Stimulated activated CD4-positive, alpha-beta T cell treated with anti-CD3 and anti-CD28 coated beads, Interleukin-1b, Interleukin-23, amount 100 ng/mL, for 48 hours (primary cell): ENCODE measurements at regions not wholly inside any gene's neighbourhood (a gene's known extent, or its start where the extent isn't known, plus 50 kb on each side); places are given as distances from the start of the nearest gene placed in this dataset.
A peak's percentile ranks its signal among the peaks of the same experiment; 100 is the strongest.
"Not testable (repeated sequence)": the region's sequence is repeated elsewhere in the genome, so short reads cannot be mapped to it uniquely, and the experiment has no call there.

Experiments used
- DNase-seq: peaks from one replicate; pipeline ENCODE4 v3.0.0-alpha.2; 2020

DNA sequence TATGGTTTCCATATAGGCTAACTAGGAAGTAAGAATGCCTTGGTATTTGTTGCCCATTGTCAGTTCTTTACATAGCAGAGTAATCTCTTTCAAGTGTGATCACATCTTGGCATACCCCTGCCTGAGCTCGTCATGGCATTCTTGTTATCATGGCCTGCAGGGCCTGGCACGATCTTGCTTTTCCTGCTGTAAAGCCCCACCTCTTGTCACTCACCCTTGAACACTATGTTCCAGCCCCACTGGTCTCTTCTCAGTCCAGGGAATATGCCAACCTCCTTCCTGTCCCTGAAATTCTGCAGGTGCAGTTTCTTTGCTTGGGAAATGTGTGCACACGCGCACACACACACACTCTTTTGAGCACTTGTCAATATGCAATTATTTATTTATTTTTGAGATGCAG, 250.2 kb upstream of the DMRT1 start:
- DNase-seq: no peak

DNA sequence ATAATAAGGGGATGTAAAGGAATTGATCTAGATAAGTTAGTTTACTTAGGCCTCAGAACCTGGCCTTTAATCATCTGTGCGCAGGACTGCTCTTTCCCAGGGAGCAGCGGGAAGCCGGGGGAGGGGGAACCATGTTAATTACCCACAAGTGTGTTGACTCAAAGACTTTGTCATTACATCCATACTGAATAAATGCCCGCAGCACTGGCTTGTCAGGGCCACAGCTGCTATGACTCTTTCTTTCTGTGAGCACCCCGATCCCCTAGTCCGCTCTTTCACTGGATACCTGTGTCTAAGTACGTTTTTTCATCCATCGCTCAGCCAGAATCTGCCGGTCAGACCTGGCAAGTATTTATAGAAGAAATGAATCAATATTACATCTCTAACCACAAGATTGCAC, 249.3 kb upstream of the DMRT1 start:
- DNase-seq: no peak

- no peak for DNase-seq
These were observed 248.8 kb upstream of the DMRT1 start for GRCh38 chr9:592733-593132.

DNA sequence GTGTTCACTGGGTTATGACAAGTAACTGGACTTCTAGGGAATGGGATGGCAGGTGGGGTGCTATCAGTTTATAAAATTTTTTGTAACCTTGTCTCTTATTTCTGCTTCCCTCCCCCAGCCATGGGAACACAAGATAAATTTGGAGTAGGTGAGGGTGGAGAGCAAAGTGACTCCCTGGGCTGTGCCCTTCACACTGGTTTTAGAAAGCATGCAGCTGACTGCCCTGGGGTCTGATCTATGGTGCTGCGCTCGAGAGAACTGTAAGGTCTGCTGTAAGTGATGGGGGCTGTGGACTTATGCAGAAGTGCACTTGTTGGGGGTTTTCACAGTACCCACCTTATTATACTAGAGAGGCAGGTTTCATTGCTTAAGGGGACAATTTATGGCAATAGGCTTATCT, 247.7 kb upstream of the DMRT1 start:
- no peak for DNase-seq

- no peak for DNase-seq
These were observed 244.8 kb upstream of the DMRT1 start for GRCh38 chr9:596703-597102.

DNA sequence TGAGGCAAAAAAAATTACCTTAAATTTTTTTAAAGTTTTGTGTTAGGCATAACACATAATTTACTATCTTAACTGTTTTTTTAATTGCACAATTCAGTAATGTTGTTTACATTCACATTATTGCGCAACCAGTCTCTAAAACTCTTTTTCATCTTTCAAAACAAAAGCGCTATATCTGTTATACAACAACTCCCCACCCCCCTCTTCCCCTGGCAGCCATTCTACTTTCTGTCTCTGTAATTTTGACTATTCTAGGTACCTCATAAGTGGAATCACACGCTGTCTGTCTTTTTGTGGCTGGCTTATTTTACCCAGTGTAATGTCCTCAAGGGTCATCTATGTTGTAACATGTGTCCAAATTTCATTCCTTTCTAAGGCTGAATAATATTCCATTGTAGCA, 241.5 kb upstream of the DMRT1 start:
- no peak for DNase-seq

- no peak for DNase-seq
These were observed 238.8 kb upstream of the DMRT1 start for GRCh38 chr9:602716-603115.

DNA sequence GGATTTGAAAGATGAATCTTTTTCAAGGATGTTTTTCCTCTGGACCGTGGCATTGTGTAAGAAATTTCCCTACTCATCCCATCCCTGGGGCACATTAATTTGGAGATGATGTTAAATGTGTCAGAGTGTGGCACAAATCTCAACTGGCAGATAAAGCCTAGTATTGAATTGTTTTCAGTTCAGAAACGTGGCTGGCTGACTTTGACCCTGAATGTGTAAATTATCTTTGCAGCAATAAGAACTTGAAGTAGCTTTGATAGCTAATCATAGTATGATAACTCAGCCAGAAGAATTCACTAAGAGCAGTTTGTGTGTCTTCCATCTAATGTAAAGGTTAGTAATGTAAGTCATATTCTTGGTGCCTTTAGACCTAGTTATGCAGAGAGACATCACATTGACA, 238.4 kb upstream of the DMRT1 start:
- DNase-seq: no peak

DNA sequence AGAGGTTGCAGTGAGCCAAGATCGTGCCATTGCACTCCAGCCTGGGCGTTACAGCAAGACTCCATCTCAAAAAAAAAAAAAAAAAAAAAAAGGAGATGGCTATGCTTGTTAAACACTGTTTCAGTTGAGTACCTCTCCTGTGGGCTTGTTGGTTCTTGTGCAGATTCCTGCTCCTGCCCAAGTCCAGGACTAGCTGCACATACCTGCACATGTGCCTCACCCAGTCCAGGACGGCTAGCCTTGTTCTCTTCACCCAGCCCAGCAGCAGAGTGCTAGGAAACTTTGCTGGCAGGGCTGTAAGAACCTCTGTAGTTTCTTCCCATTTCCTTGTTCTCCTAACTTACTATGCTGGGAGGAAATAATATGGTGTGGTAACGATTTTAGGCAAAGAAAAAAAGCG, 234.1 kb upstream of the DMRT1 start:
- no peak for DNase-seq

DNA sequence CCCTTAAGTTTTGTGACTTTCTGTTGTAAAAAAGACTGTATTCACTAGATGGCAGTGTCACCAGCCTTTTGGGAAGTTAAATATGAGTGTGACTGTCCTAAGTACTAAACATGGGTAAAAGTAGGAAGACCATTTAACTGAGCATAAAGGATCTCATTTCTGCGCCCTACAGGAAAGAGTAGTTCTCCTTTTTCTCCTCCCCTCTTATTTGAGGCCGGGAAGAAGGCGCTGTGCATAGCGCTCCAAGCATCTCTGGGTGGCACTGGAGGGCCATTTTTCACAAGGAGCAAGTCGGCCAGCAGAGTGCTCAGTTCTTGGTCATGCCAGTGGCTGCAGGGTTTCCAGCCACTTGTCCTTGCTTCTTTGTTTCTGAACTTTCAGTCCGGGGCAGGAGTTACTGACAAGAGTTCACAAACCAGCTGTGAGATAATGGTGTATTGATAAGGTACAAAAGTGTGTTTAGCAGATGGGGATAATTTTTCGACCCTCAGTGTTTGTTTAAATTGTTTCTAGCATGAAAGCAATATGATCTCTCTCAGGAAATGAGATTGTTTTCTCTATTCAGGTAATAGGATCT, 227.6 kb upstream of the DMRT1 start:
- DNase-seq: peak; percentile 19

DNA sequence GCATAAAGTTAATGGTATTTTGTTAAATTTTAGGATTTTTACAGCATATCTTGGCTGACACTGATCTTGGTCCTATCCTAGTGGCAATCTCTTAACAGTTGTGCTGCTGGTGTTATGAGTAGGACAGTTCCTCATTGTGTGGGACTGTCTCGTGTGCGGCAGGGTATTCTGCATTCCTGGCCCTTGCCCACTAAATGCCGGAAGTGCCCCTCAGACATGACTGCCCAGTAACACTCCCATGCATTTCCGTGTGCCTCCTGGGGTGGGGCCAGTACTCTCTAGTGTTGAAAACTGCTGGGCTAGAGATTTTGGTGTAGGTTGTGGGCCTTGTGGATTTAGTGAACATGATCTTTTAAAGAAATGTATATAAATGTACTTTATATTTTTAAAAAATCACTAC, 227.1 kb upstream of the DMRT1 start:
- DNase-seq: no peak

DNA sequence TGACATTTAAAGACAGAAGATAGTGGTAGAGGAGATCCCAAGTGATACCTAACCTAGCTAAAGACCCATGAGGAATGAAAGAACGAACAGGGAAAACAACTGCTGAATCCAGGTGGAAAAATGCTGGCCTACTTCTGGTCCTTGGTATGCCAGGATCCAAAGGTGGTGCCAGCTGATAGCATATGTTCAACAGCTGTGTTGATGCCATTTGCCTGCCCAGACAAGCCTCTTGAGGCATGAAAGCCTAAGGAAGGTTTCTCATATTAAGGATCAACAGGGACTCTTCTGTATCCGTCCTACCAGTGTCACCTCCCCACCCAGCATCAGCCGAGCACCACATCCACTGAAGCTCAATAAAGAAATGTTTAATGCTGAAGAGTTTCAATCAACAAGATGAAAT, 225.7 kb upstream of the DMRT1 start:
- DNase-seq: no peak

GRCh38 chr9:616694-617093, 224.8 kb upstream of the DMRT1 start:
- DNase-seq: no peak

- DNase-seq: no peak
These were observed 223.9 kb upstream of the DMRT1 start for GRCh38 chr9:617445-618085.

DNA sequence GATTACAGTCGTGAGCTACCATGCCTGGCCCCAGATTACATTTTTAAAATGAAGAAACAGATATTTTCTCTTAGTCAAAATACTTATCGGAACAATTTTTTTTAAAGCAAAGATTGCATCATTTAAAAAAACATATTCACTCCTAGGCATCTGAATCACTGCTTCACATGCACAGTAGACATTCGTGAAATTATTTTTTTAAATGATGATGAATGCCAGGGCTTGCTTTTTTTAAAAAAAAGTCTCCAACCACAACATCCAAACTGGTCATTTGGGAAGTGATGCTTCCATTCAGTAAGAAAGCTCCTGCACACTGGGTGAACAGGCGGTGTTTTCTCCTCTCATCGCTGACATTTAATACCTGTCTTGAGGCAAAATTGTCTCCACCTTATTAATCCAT, 223.0 kb upstream of the DMRT1 start:
- DNase-seq: no peak

DNA sequence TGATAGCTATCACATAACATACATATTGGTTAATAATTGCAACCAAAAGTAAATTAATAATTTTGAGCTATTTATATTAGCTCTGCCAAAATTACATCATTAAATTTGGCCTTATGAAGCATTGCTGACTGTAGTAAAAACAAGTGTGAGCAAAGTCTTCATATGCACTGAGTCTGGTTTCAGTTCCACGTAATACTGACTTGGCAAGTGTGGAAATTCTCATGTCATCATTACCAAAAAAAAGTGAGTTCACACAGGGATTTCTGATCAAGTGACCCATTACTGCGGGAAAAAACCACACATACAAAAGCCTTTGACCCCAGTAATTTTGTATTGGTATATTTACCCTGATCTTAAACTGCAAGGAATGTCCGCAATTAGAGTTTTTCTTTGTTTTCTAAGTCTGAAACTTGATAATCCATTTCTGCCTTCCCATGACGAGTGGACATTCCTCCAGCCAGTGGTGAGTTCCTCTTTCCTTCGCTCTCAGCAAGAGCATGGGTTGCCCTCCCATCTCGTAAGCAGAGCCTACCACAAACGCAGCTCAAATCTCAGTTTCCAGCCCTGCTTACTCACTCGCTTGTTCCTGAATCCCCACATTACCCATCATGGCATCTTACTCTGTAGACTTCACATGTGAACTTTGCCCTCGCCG, 220.2 kb upstream of the DMRT1 start:
- no peak for DNase-seq

DNA sequence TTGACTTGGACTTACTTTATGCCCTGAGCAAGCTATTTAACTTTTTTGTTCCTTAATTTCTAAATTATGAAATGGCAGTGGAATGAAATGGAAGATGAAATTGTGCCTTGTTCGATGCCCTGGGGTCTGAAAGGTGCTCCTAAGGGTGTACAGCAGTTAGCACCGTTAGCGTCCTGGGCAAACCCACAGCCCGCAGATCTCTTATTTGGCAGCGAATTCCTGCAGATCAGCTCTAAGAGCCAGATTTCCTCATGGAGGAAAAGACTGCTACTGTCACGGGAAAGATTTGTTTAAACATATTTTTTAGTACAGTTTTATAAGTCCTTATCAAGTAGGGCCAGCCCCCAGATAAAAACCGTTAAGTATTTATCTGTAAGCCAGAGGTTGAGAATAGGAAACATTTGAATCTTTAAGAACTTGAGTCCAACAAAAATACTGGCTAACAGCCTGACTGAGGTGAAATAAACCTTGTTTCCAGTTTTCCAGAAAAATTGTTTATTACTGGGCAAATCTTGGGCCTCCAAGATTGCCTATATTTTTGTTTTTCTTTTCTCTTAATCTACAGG, 216.5 kb upstream of the DMRT1 start:
- no peak for DNase-seq

- no peak for DNase-seq
These were observed 215.9 kb upstream of the DMRT1 start for GRCh38 chr9:625613-626012.

GRCh38 chr9:626114-626513, 215.4 kb upstream of the DMRT1 start:
- not testable (repeated sequence) for DNase-seq

- DNase-seq: no peak
These were observed 214.9 kb upstream of the DMRT1 start for GRCh38 chr9:626596-626995.

GRCh38 chr9:627336-627970, 214.0 kb upstream of the DMRT1 start:
- DNase-seq: no peak

- DNase-seq: no peak
These were observed 212.4 kb upstream of the DMRT1 start for GRCh38 chr9:629146-629545.

- no peak for DNase-seq
These were observed 210.7 kb upstream of the DMRT1 start for GRCh38 chr9:630817-631216.

DNA sequence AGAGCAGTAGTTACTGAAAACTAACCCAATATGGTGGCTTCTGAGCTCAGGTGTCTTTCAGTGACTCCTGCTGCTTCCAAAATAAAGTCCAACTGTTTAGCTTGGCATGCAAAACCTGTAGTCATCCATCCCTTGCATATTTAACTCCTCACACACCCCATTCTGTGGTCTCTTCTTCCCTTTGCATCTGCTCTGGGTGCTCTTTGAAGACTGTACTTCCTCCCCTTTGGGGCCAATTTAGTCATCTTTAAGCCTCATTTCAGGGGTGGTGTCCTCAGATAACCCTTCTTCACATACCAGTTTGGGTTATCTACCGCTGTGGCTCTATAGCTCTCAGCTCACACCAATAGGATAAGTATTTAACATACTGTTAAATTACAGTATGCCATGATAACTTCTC, 209.9 kb upstream of the DMRT1 start:
- DNase-seq: no peak
